ENCODE measurements at regions not wholly inside any gene's neighbourhood (a gene's known extent, or its start where the extent isn't known, plus 50 kb on each side); places are given as distances from the start of the nearest gene placed in this dataset.
A peak's percentile ranks its signal among the peaks of the same experiment; 100 is the strongest.

- peaks cover 9 to 23% of the 10 kb centered on the region in 2 donors for H3K4me1 ChIP-seq
- DNase-seq: peak in 1 of 4 donors; percentile 74
These were observed 153.5 kb upstream of the GOLIM4 start for GRCh38 chr3:168249205-168249549.

GRCh38 chr3:168248383-168249204 lies 152.9 kb upstream of the GOLIM4 start:
- Histone ChIP-seq H3K4me3 (peak overlapping the region; percentile 45 to 50), H3K9me3 (no peaks in the 10 kb centered on the region), H3K27me3 (peaks cover 6 to 50% of the 10 kb centered on the region in 2 donors), H3K4me1 (peaks cover 9 to 23% of the 10 kb centered on the region in 2 donors), H3K27ac (no peak overlapping the region), H3K36me3 (no peaks in the 10 kb centered on the region)
- ATAC-seq: peak; percentile 77
- TF ChIP-seq CTCF (IDR thresholded peaks at IDR 0.05): no peak
- intact Hi-C loops (cut with DNase I): no loop called here
- peak; percentile 42 to 82 (median 63) for DNase-seq

More at GRCh38 chr3:168249205-168249549, 153.5 kb upstream of the GOLIM4 start:
- H3K9me3 ChIP-seq: no peaks in the 10 kb centered on the region
- peak overlapping the region; percentile 45 to 50 for H3K4me3 ChIP-seq
- peak; percentile 25 for ATAC-seq
- H3K27me3 ChIP-seq: peaks cover 6 to 50% of the 10 kb centered on the region in 2 donors
- intact Hi-C loops (cut with DNase I): no loop called here
- H3K36me3 ChIP-seq: no peaks in the 10 kb centered on the region
- TF ChIP-seq CTCF (IDR thresholded peaks at IDR 0.05): no peak
- H3K27ac ChIP-seq: peak overlapping the region; percentile 67 to 80

- no peak overlapping the region for H3K4me3 ChIP-seq
- no peak overlapping the region for H3K27ac ChIP-seq
- H3K9me3 ChIP-seq: no peaks in the 10 kb centered on the region
- DNase-seq (no peak), ATAC-seq (no peak)
- intact Hi-C loops (cut with DNase I): no loop called here
- H3K27me3 ChIP-seq: peaks cover 0 to 3% of the 10 kb centered on the region in 2 donors
- TF ChIP-seq CTCF (IDR thresholded peaks at IDR 0.05): no peak
- H3K4me1 ChIP-seq: no peaks in the 10 kb centered on the region
- H3K36me3 ChIP-seq: no peaks in the 10 kb centered on the region
These were observed 145.4 kb upstream of the GOLIM4 start for GRCh38 chr3:168241156-168241555.

GRCh38 chr3:168239287-168239686 lies 143.6 kb upstream of the GOLIM4 start:
- no peak for ATAC-seq
- no peak for DNase-seq
- H3K27ac ChIP-seq: no peak overlapping the region
- no peaks in the 10 kb centered on the region for H3K9me3 ChIP-seq
- intact Hi-C loops (cut with DNase I): no loop called here
- no peaks in the 10 kb centered on the region for H3K4me1 ChIP-seq
- no peaks in the 10 kb centered on the region for H3K36me3 ChIP-seq
- H3K4me3 ChIP-seq: no peak overlapping the region
- TF ChIP-seq CTCF (IDR thresholded peaks at IDR 0.05): no peak
- H3K27me3 ChIP-seq: no peaks in the 10 kb centered on the region

- ATAC-seq (peak; percentile 58), DNase-seq (no peak)
- H3K27me3 ChIP-seq: no peaks in the 10 kb centered on the region
- no peaks in the 10 kb centered on the region for H3K9me3 ChIP-seq
- TF ChIP-seq CTCF (IDR thresholded peaks at IDR 0.05): no peak
- H3K4me3 ChIP-seq: no peak overlapping the region
- intact Hi-C loops (cut with DNase I): no loop called here
- H3K4me1 ChIP-seq: no peaks in the 10 kb centered on the region
- H3K36me3 ChIP-seq: no peaks in the 10 kb centered on the region
- no peak overlapping the region for H3K27ac ChIP-seq
These were observed 137.3 kb upstream of the GOLIM4 start for GRCh38 chr3:168233001-168233400.

All from left lung (tissue), 4 donors.